ENCODE measurements at regions not wholly inside any gene's neighbourhood (a gene's known extent, or its start where the extent isn't known, plus 50 kb on each side); places are given as distances from the start of the nearest gene placed in this dataset.

GRCh38 chrX:14357314-14357713 lies 172.0 kb upstream of the GLRA2 start:
- H3K79me2 ChIP-seq (ENCODE audit: control insufficient read depth, insufficient read depth, low read length), result no peaks in the 10 kb centered on the region
- no peaks in the 10 kb centered on the region for H3K27me3 ChIP-seq (ENCODE audit: control insufficient read depth in 2 of 2, insufficient read depth in 2 of 2, low read length in 2 of 2)
- dilution Hi-C loops (cut with MboI; ENCODE audit: extremely low pct_ligation_motif_present, low sequenced_read_pairs) (no loop called here), intact Hi-C loops (cut with micrococcal nuclease) (no loop called here)
- no peak overlapping the region for H3K4me3 ChIP-seq (replicated peaks in 1 of 3; ENCODE audit: insufficient read depth in 1 of 3, low read depth in 1 of 3, low read length in 3 of 3)
- no peaks in the 10 kb centered on the region for H4K20me1 ChIP-seq (replicated peaks; ENCODE audit: control insufficient read depth, extremely low read depth, insufficient read depth, low read length)
- H3K9me1 ChIP-seq (replicated peaks; ENCODE audit: control insufficient read depth, extremely low read depth, insufficient read depth, low read length), result no peaks in the 10 kb centered on the region
- TF ChIP-seq GATA2 (IDR thresholded peaks at IDR 0.05; ENCODE audit: insufficient read depth, insufficient read length, low read depth, low read length) (no peak), POLR2A (IDR thresholded peaks at IDR 0.05; ENCODE audit: low read depth, low read length) (no peak), CTCF (IDR thresholded peaks at IDR 0.05; ENCODE audit: extremely low read depth in 1 of 2, insufficient read depth in 1 of 2, low read depth in 1 of 2, low read length in 2 of 2) (no peak), EZH2 (IDR thresholded peaks at IDR 0.05; ENCODE audit: borderline replicate concordance, low read depth, low read length, severe bottlenecking) (no peak), FOS (IDR thresholded peaks at IDR 0.05; ENCODE audit: borderline replicate concordance, insufficient read depth, low read length) (no peak), MAX (IDR thresholded peaks at IDR 0.05; ENCODE audit: insufficient read depth, insufficient read length) (no peak), POLR2AphosphoS5 (IDR thresholded peaks at IDR 0.05; ENCODE audit: insufficient read depth, low read depth, low read length) (no peak)
- CTCF ChIA-PET, result no interaction called here
- H3K36me3 ChIP-seq (ENCODE audit: control insufficient read depth in 2 of 2, extremely low read depth in 1 of 2, insufficient read depth in 2 of 2, low read length in 2 of 2), result no peaks in the 10 kb centered on the region
- no TSS peak for BruUV-seq (replicated peaks)
- no peak overlapping the region for H3K4me2 ChIP-seq (ENCODE audit: insufficient read depth, low read length)
- POLR2A ChIA-PET, result no interaction called here
- no peak overlapping the region for H3K9ac ChIP-seq (replicated peaks; ENCODE audit: extremely low read depth, insufficient read depth, low read length)
- H3K9me3 ChIP-seq (replicated peaks; ENCODE audit: control insufficient read depth, insufficient read depth, low read length), result no peaks in the 10 kb centered on the region
- H3K4me1 ChIP-seq (ENCODE audit: control insufficient read depth, extremely low read depth, insufficient read depth, low read length), result no peaks in the 10 kb centered on the region
- FAIRE-seq, result no peak
- H3K27ac ChIP-seq (ENCODE audit: insufficient read depth, low read depth, low read length), result no peak overlapping the region
- H2AFZ ChIP-seq (ENCODE audit: low read depth, low read length), result no peak overlapping the region
- DNase-seq (ENCODE audit: low read depth, low spot score), result no peak

Measured in endothelial cell of umbilical vein (primary cell).